Inflammatory macrophage (primary cell): ENCODE measurements at regions not wholly inside any gene's neighbourhood (a gene's known extent, or its start where the extent isn't known, plus 50 kb on each side); places are given as distances from the start of the nearest gene placed in this dataset.

ENCODE experiments used
- DNase-seq, 2 donors: peaks; one replicate each; pipeline ENCODE4 v3.0.0-alpha.2; 2020 to 2022

- no peak for DNase-seq
Measured at GRCh38 chr2:550860-551567, 126.2 kb downstream of the TMEM18 start.

GRCh38 chr2:545711-546650 lies 131.2 kb downstream of the TMEM18 start:
- no peak for DNase-seq

GRCh38 chr2:545228-545627 lies 132.0 kb downstream of the TMEM18 start:
- DNase-seq = no peak

GRCh38 chr2:538646-539045 lies 138.6 kb downstream of the TMEM18 start:
- no peak for DNase-seq

- DNase-seq = no peak
Measured at GRCh38 chr2:535222-535621, 142.0 kb downstream of the TMEM18 start.

GRCh38 chr2:529852-530251 lies 147.4 kb downstream of the TMEM18 start:
- no peak for DNase-seq

GRCh38 chr2:529424-529823 lies 147.8 kb downstream of the TMEM18 start:
- no peak for DNase-seq

GRCh38 chr2:527581-527980 lies 149.6 kb downstream of the TMEM18 start:
- DNase-seq = no peak

GRCh38 chr2:526918-527317 lies 150.3 kb downstream of the TMEM18 start:
- DNase-seq = no peak

GRCh38 chr2:525611-526010 lies 151.6 kb downstream of the TMEM18 start:
- DNase-seq = no peak

GRCh38 chr2:525021-525420 lies 152.2 kb downstream of the TMEM18 start:
- no peak for DNase-seq

GRCh38 chr2:524442-524841 lies 152.8 kb downstream of the TMEM18 start:
- no peak for DNase-seq

GRCh38 chr2:523698-524270 lies 153.4 kb downstream of the TMEM18 start:
- DNase-seq = no peak

GRCh38 chr2:522776-523175 lies 154.4 kb downstream of the TMEM18 start:
- no peak for DNase-seq

GRCh38 chr2:521853-522530 lies 155.2 kb downstream of the TMEM18 start:
- no peak for DNase-seq

- DNase-seq = no peak
Measured at GRCh38 chr2:520663-521340, 156.4 kb downstream of the TMEM18 start.

GRCh38 chr2:516944-517343 lies 160.3 kb downstream of the TMEM18 start:
- DNase-seq = no peak

- DNase-seq = no peak
Measured at GRCh38 chr2:516131-516530, 161.1 kb downstream of the TMEM18 start.

- no peak for DNase-seq
Measured at GRCh38 chr2:515441-516127, 161.6 kb downstream of the TMEM18 start.

GRCh38 chr2:513981-514706 lies 163.1 kb downstream of the TMEM18 start:
- no peak for DNase-seq

GRCh38 chr2:510839-511238 lies 166.4 kb downstream of the TMEM18 start:
- DNase-seq = no peak
